Esophagus muscularis mucosa (tissue), 3 donors: ENCODE measurements at regions not wholly inside any gene's neighbourhood (a gene's known extent, or its start where the extent isn't known, plus 50 kb on each side); places are given as distances from the start of the nearest gene placed in this dataset.

Experiments
- POLR2A ChIP-seq: fragments of 450-650 bp; IDR thresholded peaks from one replicate; pipeline ENCODE4 v1.6.1; 2017; ENCODE audit warnings: antibody characterized with exemption, moderate library complexity, mild to moderate bottlenecking, low read depth
- TF ChIP-seq, protein P1 (sequence below), 3 experiments: fragments of 200-600 bp in 2 of 3; fragments of 450-650 bp in 1 of 3; sonication (generic) in 2 of 3; IDR thresholded peaks; one replicate each; pipeline ENCODE4 v1.5.1; 2017 to 2019; ENCODE audit warnings: antibody characterized with exemption in 3 of 3, mild to moderate bottlenecking in 2 of 3, moderate library complexity in 1 of 3

- TF ChIP-seq, protein P1, sequence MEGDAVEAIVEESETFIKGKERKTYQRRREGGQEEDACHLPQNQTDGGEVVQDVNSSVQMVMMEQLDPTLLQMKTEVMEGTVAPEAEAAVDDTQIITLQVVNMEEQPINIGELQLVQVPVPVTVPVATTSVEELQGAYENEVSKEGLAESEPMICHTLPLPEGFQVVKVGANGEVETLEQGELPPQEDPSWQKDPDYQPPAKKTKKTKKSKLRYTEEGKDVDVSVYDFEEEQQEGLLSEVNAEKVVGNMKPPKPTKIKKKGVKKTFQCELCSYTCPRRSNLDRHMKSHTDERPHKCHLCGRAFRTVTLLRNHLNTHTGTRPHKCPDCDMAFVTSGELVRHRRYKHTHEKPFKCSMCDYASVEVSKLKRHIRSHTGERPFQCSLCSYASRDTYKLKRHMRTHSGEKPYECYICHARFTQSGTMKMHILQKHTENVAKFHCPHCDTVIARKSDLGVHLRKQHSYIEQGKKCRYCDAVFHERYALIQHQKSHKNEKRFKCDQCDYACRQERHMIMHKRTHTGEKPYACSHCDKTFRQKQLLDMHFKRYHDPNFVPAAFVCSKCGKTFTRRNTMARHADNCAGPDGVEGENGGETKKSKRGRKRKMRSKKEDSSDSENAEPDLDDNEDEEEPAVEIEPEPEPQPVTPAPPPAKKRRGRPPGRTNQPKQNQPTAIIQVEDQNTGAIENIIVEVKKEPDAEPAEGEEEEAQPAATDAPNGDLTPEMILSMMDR (IDR thresholded peaks at IDR 0.05) = no peak
- TF ChIP-seq POLR2A = no peak
These were observed 122.0 kb downstream of the PRLHR start for GRCh38 chr10:118473305-118473960.
